ENCODE measurements at regions not wholly inside any gene's neighbourhood (a gene's known extent, or its start where the extent isn't known, plus 50 kb on each side); places are given as distances from the start of the nearest gene placed in this dataset.
"Not testable (repeated sequence)": the region's sequence is repeated elsewhere in the genome, so short reads cannot be mapped to it uniquely, and the experiment has no call there.

DNA sequence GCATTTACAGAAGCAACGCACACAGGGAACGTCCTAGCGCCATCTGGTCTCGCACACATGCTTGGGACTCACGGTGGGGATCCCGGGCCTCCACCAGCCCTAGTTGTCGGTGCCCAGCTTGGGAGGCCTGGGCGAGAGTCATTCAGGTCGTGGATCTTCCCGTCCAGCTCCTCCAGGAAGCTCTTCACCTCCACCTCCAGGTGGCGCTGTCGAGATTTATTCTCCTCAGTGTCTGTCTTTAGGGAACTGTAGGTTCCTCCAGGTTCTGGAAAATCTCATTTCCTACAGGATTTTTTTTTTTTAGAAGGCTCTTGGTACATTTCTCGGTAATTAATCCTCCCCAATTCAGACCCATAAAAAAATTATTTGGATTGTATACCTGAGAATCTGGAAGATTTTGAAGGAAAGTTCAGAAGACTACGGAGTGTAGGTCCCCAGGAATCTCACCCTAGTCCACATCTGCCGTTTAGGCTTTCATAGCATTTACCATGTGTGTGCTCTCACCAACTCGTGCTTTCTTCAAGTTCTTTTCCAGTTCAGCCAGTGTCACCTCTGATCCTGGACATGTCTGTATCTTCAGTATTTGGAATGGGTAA is 910.0 kb downstream of the TMEM121 start:
- TF ChIP-seq POLR2A (IDR thresholded peaks at IDR 0.05; ENCODE audit: extremely low read depth, insufficient read length) (no peak), CTCF (IDR thresholded peaks at IDR 0.05; ENCODE audit: low read depth, low read length) (no peak)
- H3K4me3 ChIP-seq (ENCODE audit: low read depth, low read length), result no peak overlapping the region
- peak; percentile 42 for DNase-seq (ENCODE audit: low read depth)

DNA sequence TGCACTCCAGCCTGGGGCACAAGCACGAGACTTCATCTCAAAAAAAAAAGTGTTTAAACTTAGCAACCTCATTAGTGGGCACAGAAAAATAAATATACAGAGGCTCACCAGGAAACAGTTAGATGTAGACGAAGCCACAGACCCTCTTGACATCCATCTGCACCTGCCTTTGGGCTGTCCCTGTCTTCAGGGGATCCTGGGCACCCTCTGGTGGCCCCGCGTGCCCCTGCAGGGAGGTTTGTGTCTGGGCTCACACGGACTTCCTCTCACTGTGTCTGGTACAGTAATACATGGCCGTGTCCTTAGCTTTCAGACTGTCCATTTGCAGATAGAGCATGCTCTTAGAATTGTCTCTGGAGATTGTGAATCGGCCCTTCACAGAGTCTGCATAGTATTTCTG is 916.5 kb downstream of the TMEM121 start:
- H3K4me3 ChIP-seq (ENCODE audit: low read depth, low read length), result no peak overlapping the region
- TF ChIP-seq MAX (IDR thresholded peaks at IDR 0.05; ENCODE audit: low read depth, low read length), result no peak
- TF ChIP-seq POLR2A (IDR thresholded peaks at IDR 0.05; ENCODE audit: extremely low read depth, insufficient read length), result no peak
- TF ChIP-seq CTCF (IDR thresholded peaks at IDR 0.05; ENCODE audit: low read depth, low read length), result peak; percentile 33
- TF ChIP-seq MYC (IDR thresholded peaks at IDR 0.05; ENCODE audit: low read depth, low read length), result no peak
- DNase-seq (ENCODE audit: low read depth), result peak; percentile 8

DNA sequence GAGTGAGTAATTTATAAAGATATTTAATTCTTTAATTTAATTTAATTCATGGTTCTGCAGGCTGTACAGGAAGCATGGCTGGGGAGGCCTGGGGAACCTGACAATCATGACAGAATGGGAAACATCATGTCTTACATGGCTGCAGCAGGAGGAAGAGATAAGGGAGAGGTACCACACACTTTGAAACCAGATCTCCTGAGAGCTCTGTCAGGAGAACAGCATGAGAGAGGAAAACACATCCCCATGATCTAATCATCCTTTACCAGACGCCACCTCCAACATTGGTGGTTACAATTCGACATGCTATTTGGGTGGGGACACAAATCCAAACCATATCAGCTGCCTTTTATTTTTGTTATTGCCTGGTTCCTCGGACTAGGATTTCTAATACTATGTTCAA is 928.6 kb downstream of the TMEM121 start:
- no peak for DNase-seq (ENCODE audit: low read depth)
- no peak overlapping the region for H3K4me3 ChIP-seq (ENCODE audit: low read depth, low read length)
- TF ChIP-seq POLR2A (IDR thresholded peaks at IDR 0.05; ENCODE audit: extremely low read depth, insufficient read length), result no peak
- TF ChIP-seq MAX (IDR thresholded peaks at IDR 0.05; ENCODE audit: low read depth, low read length), result no peak
- TF ChIP-seq MYC (IDR thresholded peaks at IDR 0.05; ENCODE audit: low read depth, low read length), result no peak
- TF ChIP-seq CTCF (IDR thresholded peaks at IDR 0.05; ENCODE audit: low read depth, low read length), result no peak

DNA sequence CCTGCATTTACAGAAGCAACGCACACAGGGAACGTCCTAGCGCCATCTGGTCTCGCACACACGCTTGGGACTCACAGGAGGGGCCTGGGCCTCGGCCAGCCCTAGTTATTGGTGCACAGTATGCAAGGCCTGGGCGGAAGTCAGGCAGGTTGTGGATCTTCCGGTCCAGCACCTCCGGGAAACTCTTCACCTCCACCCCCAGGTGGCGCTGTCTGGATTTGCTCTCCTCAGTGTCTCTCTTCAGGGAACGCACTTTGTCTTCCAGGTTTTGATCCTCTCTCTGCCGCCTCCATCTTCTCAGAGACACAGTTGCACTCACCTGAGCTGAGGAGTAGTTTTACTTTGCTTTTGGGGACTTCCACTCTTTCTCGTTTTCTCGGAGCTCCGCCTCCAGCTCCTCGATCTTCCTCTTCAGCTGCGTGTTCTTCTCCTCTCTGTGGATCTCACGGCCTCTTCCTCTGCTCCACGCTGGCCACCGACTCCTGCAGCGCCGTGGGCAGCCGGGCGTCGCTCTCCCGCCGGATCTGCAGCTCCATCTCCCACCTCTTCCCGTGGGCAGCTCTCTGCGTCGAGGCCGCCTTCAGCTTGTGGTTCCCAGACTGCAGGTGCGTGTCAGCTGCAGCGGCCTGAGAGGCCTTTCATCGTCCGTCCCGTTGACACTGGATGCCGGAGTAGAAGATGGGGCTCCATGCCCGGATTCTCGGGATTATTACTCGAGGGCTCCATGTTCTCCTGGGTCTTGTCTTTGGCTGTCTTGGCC is 933.8 kb downstream of the TMEM121 start:
- H3K4me3 ChIP-seq (ENCODE audit: low read depth, low read length), result no peak overlapping the region
- DNase-seq (ENCODE audit: low read depth), result peak; percentile 21
- no peak for TF ChIP-seq POLR2A (IDR thresholded peaks at IDR 0.05; ENCODE audit: extremely low read depth, insufficient read length)
- peak; percentile 26 for TF ChIP-seq CTCF (IDR thresholded peaks at IDR 0.05; ENCODE audit: low read depth, low read length)
- TF ChIP-seq MYC (IDR thresholded peaks at IDR 0.05; ENCODE audit: low read depth, low read length), result no peak
- no peak for TF ChIP-seq MAX (IDR thresholded peaks at IDR 0.05; ENCODE audit: low read depth, low read length)

DNA sequence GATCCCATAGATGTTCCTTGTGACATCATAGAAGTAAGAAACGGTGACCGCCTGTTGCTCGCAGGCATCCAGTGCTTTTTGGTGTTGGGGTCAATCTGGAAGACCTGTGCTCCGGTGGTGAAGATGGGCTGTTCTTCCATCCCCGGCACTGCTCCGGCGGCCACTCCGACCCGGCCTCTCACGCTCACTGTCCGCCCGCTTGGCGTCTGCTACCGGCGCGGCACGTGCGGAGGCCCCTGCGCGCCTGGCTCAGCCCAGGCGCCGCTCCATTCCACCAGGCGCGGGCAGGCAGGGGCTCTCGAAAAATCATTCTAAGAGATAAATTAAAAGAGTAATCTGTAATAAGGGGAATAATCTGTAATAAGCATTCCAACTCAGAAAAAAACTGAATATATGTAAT is 934.5 kb downstream of the TMEM121 start:
- TF ChIP-seq POLR2A (IDR thresholded peaks at IDR 0.05; ENCODE audit: extremely low read depth, insufficient read length) (no peak), CTCF (IDR thresholded peaks at IDR 0.05; ENCODE audit: low read depth, low read length) (no peak), MYC (IDR thresholded peaks at IDR 0.05; ENCODE audit: low read depth, low read length) (no peak), MAX (IDR thresholded peaks at IDR 0.05; ENCODE audit: low read depth, low read length) (no peak)
- no peak for DNase-seq (ENCODE audit: low read depth)
- H3K4me3 ChIP-seq (ENCODE audit: low read depth, low read length), result no peak overlapping the region

DNA sequence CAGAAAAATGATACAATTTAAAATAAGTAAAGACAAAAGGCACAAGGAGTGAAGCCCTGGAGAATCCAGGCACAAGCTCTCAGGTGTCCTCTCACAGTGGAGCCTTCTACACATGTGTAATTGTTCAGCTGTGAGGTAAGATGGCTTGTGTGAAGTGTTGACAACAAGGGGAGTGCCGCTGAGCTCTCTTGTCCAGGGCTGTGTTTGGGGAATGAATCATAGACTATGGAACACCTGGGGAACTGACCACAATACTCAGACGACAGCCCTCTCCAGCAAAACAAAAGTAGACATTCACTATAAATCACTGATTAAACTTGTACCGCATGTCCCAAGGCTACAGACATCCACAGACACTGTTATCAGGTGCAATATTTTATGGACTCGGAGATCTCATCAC is 940.1 kb downstream of the TMEM121 start:
- not testable (repeated sequence) for H3K4me3 ChIP-seq (ENCODE audit: low read depth, low read length); DNase-seq (ENCODE audit: low read depth)

DNA sequence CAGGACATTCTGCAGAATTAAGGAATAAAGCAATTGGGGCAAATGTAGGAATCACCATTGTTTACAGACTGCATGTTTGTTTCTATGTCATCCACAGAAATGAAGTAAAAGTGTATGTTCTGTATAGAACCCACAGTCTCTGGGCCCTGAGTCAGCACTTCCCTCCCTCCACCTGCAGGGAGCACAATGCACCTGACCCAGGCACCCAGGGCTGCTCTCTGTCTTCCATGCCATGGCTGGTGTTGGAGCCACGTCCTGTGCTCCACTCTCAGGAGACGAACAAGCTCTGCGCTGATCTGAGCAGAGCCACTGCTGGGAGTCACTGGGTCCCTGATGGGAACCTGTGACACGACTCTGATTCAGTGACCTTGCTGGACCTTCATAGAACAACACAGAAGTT is 942.5 kb downstream of the TMEM121 start:
- not testable (repeated sequence) for H3K4me3 ChIP-seq (ENCODE audit: low read depth, low read length); DNase-seq (ENCODE audit: low read depth)

DNA sequence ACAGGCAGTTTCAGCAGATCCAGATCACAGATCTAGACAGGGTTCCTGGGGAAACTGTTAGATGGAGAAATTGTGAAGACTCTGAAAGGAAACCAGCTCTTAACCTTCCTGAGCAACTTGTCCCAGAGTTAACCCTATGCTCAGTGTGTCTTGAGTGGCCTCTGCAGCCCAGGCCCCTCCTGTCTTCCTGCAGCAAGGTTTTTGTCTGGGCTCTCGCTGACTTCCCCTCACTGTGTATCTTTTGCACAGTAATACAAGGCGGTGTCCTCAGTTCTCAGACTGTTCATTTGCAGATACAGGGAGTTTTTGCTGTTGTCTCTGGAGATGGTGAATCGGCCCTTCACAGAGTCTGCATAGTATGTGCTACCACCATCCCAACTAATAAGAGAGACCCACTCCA is 943.6 kb downstream of the TMEM121 start:
- H3K4me3 ChIP-seq (ENCODE audit: low read depth, low read length); DNase-seq (ENCODE audit: low read depth): not testable (repeated sequence)

DNA sequence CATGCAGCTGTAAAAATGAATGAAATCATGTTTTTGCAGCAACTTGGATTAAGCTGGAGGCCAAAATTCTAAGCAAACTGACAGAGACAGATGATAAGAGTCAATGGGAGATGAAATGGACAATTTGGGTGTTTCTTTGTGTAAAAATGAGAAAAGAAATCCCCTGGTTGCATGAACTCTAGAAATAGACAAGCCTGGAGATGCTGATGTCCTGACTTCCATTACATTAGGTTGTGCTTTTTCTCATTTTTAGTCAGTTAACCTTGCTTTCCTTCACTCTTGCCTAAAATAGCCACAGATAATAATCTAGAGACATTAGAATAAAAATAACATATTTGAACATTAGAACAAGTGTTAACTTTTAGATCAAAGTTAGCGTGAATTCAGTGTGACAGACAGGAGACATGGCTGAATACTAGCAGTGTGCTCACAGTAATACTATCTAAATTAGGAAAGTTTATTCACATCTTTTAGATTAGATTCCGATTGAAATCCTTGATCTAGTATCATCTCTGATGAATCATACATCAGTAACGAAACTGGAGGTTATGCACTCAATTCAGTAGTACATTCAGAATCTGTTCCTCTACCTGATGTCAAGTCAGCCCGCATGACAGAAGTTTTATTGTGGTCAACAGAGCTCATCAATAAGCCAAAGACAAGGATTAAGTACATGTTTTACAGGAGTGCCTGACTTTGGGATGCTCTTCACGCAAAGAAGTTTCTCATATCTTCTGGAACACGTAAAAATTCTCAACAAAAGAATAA is 948.1 kb downstream of the TMEM121 start:
- not testable (repeated sequence) for H3K4me3 ChIP-seq (ENCODE audit: low read depth, low read length); DNase-seq (ENCODE audit: low read depth)

DNA sequence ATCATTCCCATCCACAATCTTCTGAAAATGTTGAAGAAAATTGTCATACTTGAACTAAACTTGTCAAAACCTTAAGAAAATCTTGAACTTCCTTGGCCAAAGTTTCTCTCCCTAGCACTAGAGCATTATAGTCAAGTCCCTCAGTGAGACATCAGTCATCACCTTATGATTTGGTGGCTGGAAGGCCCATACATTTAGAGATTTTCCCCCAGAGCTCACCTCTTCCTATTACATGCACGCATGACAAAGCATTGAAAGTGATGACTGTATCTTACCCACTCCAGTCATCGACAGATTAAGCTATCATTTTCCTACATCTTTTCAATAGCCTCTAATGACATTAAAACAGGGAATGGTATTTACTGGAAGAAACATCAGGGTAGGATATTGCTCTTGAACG is 948.8 kb downstream of the TMEM121 start:
- not testable (repeated sequence) for H3K4me3 ChIP-seq (ENCODE audit: low read depth, low read length); DNase-seq (ENCODE audit: low read depth)

All from NB4 (cell line).